UCSD-AML1 (cell line): ENCODE measurements at regions not wholly inside any gene's neighbourhood (a gene's known extent, or its start where the extent isn't known, plus 50 kb on each side); places are given as distances from the start of the nearest gene placed in this dataset.

ENCODE experiments used
- DNase-seq: peaks from one replicate; lab custom pipeline; 2025; ENCODE audit not compliant: unreplicated experiment; lab: John Stamatoyannopoulos, UW

DNA sequence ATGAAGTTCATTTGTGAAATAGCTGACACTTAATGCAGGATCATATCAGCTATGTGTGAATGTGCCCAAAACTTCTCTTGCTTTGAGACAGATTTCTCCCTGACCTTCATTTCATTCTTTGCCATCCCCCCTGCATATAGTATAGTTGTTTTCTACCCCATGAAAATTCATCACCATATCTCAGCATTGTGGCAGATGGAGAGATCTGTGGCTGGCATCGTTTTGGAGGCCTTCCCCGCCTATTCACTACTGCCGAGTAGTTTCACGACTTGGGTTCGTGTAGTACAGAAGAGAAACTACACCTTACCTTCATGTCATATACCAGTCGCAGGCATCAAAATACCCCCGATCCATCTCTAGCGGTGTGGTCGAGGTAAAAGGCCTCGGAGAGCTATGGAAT is 66.2 kb upstream of the SELENOK start:
- no peak for DNase-seq

DNA sequence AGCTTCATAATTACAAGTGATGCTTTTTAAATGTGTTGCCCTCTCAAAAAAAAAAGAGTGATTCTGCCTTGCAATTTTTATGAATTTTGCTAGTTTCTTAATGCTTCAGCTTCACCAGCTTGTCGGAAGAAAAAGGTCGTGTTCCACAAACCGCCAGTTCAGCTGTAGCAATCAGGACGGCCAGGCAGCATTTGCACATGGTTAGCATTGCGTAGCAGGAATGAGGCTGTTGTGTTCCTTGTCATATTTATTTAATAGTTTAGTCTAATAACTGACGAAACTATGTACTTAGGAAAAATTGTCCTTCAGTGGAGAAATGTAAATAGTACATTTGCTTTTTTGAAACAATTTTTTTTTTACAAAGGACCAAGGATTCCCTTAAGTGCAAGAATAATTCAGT is 64.9 kb upstream of the SELENOK start:
- no peak for DNase-seq

DNA sequence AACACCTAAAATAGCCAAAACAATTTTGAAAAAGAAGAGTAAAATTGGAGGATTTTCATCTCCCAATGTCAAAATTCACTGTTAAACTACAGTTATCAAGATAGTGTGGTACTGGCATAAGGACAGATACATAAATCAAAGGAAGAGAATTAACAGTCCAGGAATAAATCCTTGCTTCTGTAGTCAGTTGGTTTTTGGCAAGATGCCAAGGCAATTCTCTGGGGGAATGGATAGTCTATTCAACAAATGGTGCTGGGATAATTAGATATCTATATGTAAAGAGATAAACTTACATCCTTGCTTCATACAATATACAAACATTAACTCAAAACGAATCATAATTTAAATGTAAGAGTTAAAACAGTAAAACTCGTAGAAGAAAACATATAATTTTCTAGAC is 57.9 kb upstream of the SELENOK start:
- DNase-seq: no peak

DNA sequence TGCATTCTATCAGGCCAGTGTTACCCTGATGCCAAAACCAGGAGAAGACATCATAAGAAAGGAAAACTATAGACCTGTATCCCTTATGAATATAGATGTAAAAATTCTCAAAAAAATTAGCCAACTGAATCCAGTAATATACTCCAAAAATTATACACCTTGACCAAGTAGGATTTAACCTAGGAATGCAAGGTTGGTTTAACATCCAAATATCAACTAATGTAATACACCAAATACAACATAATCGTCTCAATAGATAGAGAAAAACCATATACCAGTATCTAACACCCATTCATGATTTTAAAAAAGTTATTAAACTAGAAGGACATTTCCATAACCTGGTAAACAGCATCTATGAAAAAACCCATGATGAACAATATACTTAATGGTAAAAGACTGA is 56.5 kb upstream of the SELENOK start:
- no peak for DNase-seq

DNA sequence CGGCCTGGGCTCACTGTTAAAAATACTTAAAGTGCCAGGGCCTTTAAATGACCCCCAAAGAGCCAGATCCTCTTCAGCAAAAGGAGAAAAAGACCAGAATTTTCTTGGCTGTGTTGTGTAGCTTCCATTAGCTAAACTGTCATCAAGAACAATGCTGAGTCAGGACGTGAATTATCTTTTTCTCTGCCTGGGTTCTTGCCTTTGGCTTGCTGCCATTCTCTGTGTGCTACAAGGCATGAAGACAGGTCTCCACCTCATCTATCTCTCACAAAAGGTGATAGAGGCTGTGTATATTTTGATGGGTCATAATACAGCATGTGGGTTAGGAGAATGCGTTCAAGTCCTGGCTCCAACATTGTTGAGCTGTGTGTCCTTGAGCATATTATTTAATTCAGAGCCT is 52.4 kb upstream of the SELENOK start:
- DNase-seq: no peak

DNA sequence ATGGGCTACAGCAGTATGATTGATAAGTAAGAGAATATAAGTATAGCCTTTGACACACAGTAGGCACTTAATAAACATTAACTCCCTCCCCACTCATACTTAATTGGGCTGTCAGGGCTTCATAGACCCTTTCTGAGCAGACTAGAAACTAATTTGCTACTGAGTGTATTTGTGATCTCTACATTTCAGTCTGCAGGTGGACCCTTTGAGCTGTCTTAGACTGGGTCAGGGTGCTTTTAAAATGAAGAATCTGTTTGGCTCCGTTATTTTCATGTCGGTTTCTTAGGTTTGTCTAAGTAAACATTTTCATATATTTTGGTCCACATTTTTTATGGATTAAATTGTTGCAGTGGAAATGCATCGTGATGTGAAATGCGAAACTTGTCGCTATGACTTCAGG is 50.3 kb upstream of the SELENOK start:
- DNase-seq: no peak
